ENCODE measurements at regions not wholly inside any gene's neighbourhood (a gene's known extent, or its start where the extent isn't known, plus 50 kb on each side); places are given as distances from the start of the nearest gene placed in this dataset.
"Not testable (repeated sequence)": the region's sequence is repeated elsewhere in the genome, so short reads cannot be mapped to it uniquely, and the experiment has no call there.

GRCh38 chr14:25381498-25381897 is 331.6 kb upstream of the STXBP6 start:
- Histone ChIP-seq H3K4me3 (no peak overlapping the region), H3K9me3 (no peaks in the 10 kb centered on the region), H3K27ac (no peak overlapping the region), H3K4me1 (replicated peaks) (no peaks in the 10 kb centered on the region), H3K27me3 (replicated peaks; ENCODE audit: insufficient read depth) (no peaks in the 10 kb centered on the region), H3K36me3 (no peaks in the 10 kb centered on the region)
- intact Hi-C loops (cut with DNase I): no loop called here
- 60% methylated on average over 3 of the region's 3 CpGs for WGBS
- no peak for TF ChIP-seq POLR2AphosphoS5 (IDR thresholded peaks at IDR 0.05)
- no peak for DNase-seq (ENCODE audit: low spot score)

GRCh38 chr14:25375639-25376038 is 325.7 kb upstream of the STXBP6 start:
- Histone ChIP-seq H3K4me1 (replicated peaks) (no peaks in the 10 kb centered on the region), H3K4me3 (no peak overlapping the region), H3K27ac (no peak overlapping the region), H3K27me3 (replicated peaks; ENCODE audit: insufficient read depth) (no peaks in the 10 kb centered on the region), H3K36me3 (no peaks in the 10 kb centered on the region), H3K9me3 (no peaks in the 10 kb centered on the region)
- intact Hi-C loops (cut with DNase I): no loop called here
- TF ChIP-seq POLR2AphosphoS5 (IDR thresholded peaks at IDR 0.05) (no peak), CTCF (IDR thresholded peaks at IDR 0.05) (no peak), POLR2A (IDR thresholded peaks at IDR 0.05) (no peak)
- 94% methylated on average over 2 of the region's 2 CpGs for WGBS
- DNase-seq (ENCODE audit: low spot score): no peak

- H3K27me3 ChIP-seq (replicated peaks; ENCODE audit: insufficient read depth): no peaks in the 10 kb centered on the region
- peak; percentile 36 for DNase-seq (ENCODE audit: low spot score)
- no peaks in the 10 kb centered on the region for H3K36me3 ChIP-seq
- intact Hi-C loops (cut with DNase I): no loop called here
- no peaks in the 10 kb centered on the region for H3K4me1 ChIP-seq (replicated peaks)
- H3K27ac ChIP-seq: peak overlapping the region; percentile 56 to 60
- no peak for TF ChIP-seq POLR2A (IDR thresholded peaks at IDR 0.05)
- peak; percentile 85 for TF ChIP-seq POLR2AphosphoS5 (IDR thresholded peaks at IDR 0.05)
- TF ChIP-seq CTCF (IDR thresholded peaks at IDR 0.05): no peak
- WGBS: 57% methylated on average over 1 of the region's 1 CpG
- no peak overlapping the region for H3K4me3 ChIP-seq
- no peaks in the 10 kb centered on the region for H3K9me3 ChIP-seq
Measured at GRCh38 chr14:25371068-25371467, 321.1 kb upstream of the STXBP6 start.

GRCh38 chr14:25370057-25370456 is 320.1 kb upstream of the STXBP6 start:
- H3K27me3 ChIP-seq (replicated peaks; ENCODE audit: insufficient read depth); H3K4me3 ChIP-seq; DNase-seq (ENCODE audit: low spot score); H3K4me1 ChIP-seq (replicated peaks); H3K9me3 ChIP-seq; intact Hi-C loops (cut with DNase I); H3K36me3 ChIP-seq: not testable (repeated sequence)
- 77% methylated on average over 10 of the region's 10 CpGs for WGBS
- peak overlapping the region; percentile 56 to 60 for H3K27ac ChIP-seq

GRCh38 chr14:25358330-25358729 is 308.4 kb upstream of the STXBP6 start:
- Histone ChIP-seq H3K27me3 (replicated peaks; ENCODE audit: insufficient read depth) (no peaks in the 10 kb centered on the region), H3K36me3 (no peaks in the 10 kb centered on the region), H3K27ac (no peak overlapping the region), H3K9me3 (no peaks in the 10 kb centered on the region), H3K4me1 (replicated peaks) (no peaks in the 10 kb centered on the region), H3K4me3 (no peak overlapping the region)
- WGBS: 69% methylated on average over 1 of the region's 1 CpG
- intact Hi-C loops (cut with DNase I): no loop called here
- no peak for DNase-seq (ENCODE audit: low spot score)
- no peak for TF ChIP-seq POLR2AphosphoS5 (IDR thresholded peaks at IDR 0.05)
- TF ChIP-seq POLR2A (IDR thresholded peaks at IDR 0.05): no peak
- no peak for TF ChIP-seq CTCF (IDR thresholded peaks at IDR 0.05)

- Histone ChIP-seq H3K27ac (no peak overlapping the region), H3K4me1 (replicated peaks) (no peaks in the 10 kb centered on the region), H3K27me3 (replicated peaks; ENCODE audit: insufficient read depth) (no peaks in the 10 kb centered on the region), H3K4me3 (no peak overlapping the region), H3K36me3 (no peaks in the 10 kb centered on the region), H3K9me3 (no peaks in the 10 kb centered on the region)
- WGBS: 90% methylated on average over 4 of the region's 4 CpGs
- intact Hi-C loops (cut with DNase I): no loop called here
- TF ChIP-seq POLR2AphosphoS5 (IDR thresholded peaks at IDR 0.05) (no peak), POLR2A (IDR thresholded peaks at IDR 0.05) (no peak), CTCF (IDR thresholded peaks at IDR 0.05) (no peak)
- no peak for DNase-seq (ENCODE audit: low spot score)
Measured at GRCh38 chr14:25351269-25351668, 301.3 kb upstream of the STXBP6 start.

Measured in prostate gland (tissue), 2 donors.